Heart left ventricle (tissue), 13 donors: ENCODE measurements at regions not wholly inside any gene's neighbourhood (a gene's known extent, or its start where the extent isn't known, plus 50 kb on each side); places are given as distances from the start of the nearest gene placed in this dataset.
"Not testable (repeated sequence)": the region's sequence is repeated elsewhere in the genome, so short reads cannot be mapped to it uniquely, and the experiment has no call there.

Experiments
- CTCF ChIP-seq, 12 donors: fragments of 200-600 bp; sonication (generic) in 4 of 12; IDR thresholded peaks; one replicate each; pipeline versions ENCODE4 v1.5.0 to v1.8.0; 2018 to 2022; ENCODE audit warnings: antibody characterized with exemption in 12 of 12, mild to moderate bottlenecking in 5 of 12
- POLR2A ChIP-seq, 2 donors: fragments of 450-650 bp; IDR thresholded peaks; one replicate each; pipeline ENCODE4 v1.6.1; 2017; ENCODE audit warnings: antibody characterized with exemption in 2 of 2, mild to moderate bottlenecking in 2 of 2, moderate library complexity in 2 of 2
- donor health status: ischemic (EF 13 %, LVEDD 7.1; RV severe dilation, severe dysfunction).
- donor health status: DM: no; HTN: yes; CAD: no.
- donor health status: DM: no; HTN: no; CAD: no.
- donor health status: ischemic (EF 25% LVEDD 6.9; RV normal size, moderate dysfunction).
- donor health status: ischemic (EF 25% LVEDD 5.7; RV mildly dilated, moderate dysfunction).
- donor health status: ischemic (EF 35%, LVEDD 5.7; RV mildly dilated, moderate dysfunction).
- donor health status: nonischemic (EF 11% LVEDD 7.7; RV severe dilation, severe dysfunction).
- donor health status: DM: yes; HTN: yes; CAD: no.
- donor health status: PGD.
- donor health status: ischemic (EF 29% LVEDD 5.4; RV normal size, mild dysfunction).
- donor health status: nonischemic (EF 23%, LVEDD 6.1; RV moderate dilation, normal function).

- not testable (repeated sequence) for TF ChIP-seq POLR2A, CTCF (IDR thresholded peaks at IDR 0.05)
Measured at GRCh38 chr11:37840345-37840744, 1242.3 kb upstream of the RAG2 start.
